ENCODE measurements at regions not wholly inside any gene's neighbourhood (a gene's known extent, or its start where the extent isn't known, plus 50 kb on each side); places are given as distances from the start of the nearest gene placed in this dataset.

DNA sequence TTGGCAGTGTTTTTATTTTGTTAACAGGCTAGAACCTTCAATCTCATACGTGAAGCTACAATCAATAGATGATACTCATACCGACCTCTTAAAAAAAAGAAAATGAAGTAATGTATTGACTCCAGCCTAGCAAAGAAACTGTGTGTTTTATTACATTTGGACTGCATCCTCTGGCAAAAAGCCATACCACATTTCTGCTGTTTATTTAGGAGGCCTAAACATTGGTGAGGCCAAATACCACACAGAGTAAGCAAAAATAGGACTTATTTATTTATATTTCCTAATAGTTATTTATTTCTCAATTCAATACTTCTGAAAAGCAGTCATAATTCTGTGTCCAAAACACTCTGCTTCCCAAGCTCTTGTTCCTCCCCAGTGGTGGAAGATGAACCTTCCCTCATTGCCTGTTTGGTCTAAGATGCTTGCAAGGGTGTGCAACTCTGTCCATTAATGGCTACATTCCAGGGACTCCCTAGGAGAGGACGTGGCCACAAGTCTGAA is 398.8 kb upstream of the KLF6 start:
- H3K27me3 ChIP-seq (ENCODE audit: insufficient read depth, poor library complexity, severe bottlenecking) = no peaks in the 10 kb centered on the region
- no peak for TF ChIP-seq SPI1 (IDR thresholded peaks at IDR 0.05; ENCODE audit: borderline replicate concordance, low read depth)
- no peak for TF ChIP-seq GABPA (IDR thresholded peaks at IDR 0.05; ENCODE audit: low read depth)
- TF ChIP-seq POLR2AphosphoS5 (IDR thresholded peaks at IDR 0.05; ENCODE audit: low read depth) = no peak
- TF ChIP-seq CTCF (IDR thresholded peaks at IDR 0.05; ENCODE audit: insufficient read depth, low read length) = no peak
- TF ChIP-seq, protein P1, sequence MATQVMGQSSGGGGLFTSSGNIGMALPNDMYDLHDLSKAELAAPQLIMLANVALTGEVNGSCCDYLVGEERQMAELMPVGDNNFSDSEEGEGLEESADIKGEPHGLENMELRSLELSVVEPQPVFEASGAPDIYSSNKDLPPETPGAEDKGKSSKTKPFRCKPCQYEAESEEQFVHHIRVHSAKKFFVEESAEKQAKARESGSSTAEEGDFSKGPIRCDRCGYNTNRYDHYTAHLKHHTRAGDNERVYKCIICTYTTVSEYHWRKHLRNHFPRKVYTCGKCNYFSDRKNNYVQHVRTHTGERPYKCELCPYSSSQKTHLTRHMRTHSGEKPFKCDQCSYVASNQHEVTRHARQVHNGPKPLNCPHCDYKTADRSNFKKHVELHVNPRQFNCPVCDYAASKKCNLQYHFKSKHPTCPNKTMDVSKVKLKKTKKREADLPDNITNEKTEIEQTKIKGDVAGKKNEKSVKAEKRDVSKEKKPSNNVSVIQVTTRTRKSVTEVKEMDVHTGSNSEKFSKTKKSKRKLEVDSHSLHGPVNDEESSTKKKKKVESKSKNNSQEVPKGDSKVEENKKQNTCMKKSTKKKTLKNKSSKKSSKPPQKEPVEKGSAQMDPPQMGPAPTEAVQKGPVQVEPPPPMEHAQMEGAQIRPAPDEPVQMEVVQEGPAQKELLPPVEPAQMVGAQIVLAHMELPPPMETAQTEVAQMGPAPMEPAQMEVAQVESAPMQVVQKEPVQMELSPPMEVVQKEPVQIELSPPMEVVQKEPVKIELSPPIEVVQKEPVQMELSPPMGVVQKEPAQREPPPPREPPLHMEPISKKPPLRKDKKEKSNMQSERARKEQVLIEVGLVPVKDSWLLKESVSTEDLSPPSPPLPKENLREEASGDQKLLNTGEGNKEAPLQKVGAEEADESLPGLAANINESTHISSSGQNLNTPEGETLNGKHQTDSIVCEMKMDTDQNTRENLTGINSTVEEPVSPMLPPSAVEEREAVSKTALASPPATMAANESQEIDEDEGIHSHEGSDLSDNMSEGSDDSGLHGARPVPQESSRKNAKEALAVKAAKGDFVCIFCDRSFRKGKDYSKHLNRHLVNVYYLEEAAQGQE (IDR thresholded peaks at IDR 0.05; ENCODE audit: insufficient replicate concordance, low read depth) = no peak
- H3K27ac ChIP-seq (replicated peaks) = no peak overlapping the region
- no peak for DNase-seq (ENCODE audit: low read depth in 1 of 2, low spot score in 1 of 2)
- H3K4me3 ChIP-seq (replicated peaks; ENCODE audit: insufficient read depth, low read length) = no peak overlapping the region

DNA sequence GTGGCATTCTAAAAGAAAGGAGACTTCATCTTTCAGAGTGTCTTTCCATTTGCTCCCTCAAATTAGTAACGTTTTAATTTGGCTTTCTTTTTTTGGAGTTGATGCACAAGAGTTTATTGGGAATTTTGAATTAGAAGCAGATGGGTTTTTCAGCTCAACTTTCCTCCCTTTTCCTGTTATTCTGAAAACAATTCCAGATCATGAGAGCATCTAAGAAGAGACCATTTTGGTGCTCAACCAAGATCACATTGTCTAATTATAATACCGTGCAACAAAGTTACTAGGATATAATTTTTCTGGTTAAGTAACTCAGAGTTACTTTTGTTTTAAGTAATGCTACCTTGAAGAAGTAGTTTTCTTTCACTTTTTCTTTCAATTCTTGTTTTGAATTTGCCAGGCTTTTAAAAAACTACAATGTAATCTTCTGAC is 396.6 kb upstream of the KLF6 start:
- H3K27me3 ChIP-seq (ENCODE audit: insufficient read depth, poor library complexity, severe bottlenecking) = no peaks in the 10 kb centered on the region
- TF ChIP-seq POLR2AphosphoS5 (IDR thresholded peaks at IDR 0.05; ENCODE audit: low read depth) (no peak), SPI1 (IDR thresholded peaks at IDR 0.05; ENCODE audit: borderline replicate concordance, low read depth) (no peak), GABPA (IDR thresholded peaks at IDR 0.05; ENCODE audit: low read depth) (no peak), CTCF (IDR thresholded peaks at IDR 0.05; ENCODE audit: insufficient read depth, low read length) (no peak)
- TF ChIP-seq, protein P1 (IDR thresholded peaks at IDR 0.05; ENCODE audit: insufficient replicate concordance, low read depth) = no peak
- no peak overlapping the region for H3K4me3 ChIP-seq (replicated peaks; ENCODE audit: insufficient read depth, low read length)
- no peak for DNase-seq (ENCODE audit: low read depth in 1 of 2, low spot score in 1 of 2)
- H3K27ac ChIP-seq (replicated peaks) = no peak overlapping the region

DNA sequence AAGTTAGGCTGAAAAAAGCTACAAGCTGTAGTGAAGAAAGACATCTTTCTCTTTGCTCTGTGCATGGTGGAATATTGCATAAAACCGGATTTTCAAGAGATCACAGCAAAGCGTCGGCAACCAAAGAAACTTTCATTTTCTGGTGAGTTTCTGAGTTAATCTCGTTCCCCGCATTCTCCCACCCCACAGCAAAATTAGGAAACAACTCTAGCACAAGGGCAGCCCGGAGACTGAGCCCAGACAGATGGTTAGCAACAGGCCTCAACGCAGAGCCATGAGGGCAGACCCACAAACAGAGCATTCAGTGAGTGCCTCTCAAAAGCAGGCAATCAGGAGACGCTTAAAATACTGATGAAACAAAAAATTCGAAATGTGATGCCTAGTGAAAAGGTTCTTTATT is 396.1 kb upstream of the KLF6 start:
- H3K4me3 ChIP-seq (replicated peaks; ENCODE audit: insufficient read depth, low read length) = no peak overlapping the region
- DNase-seq (ENCODE audit: low read depth in 1 of 2, low spot score in 1 of 2) = no peak
- TF ChIP-seq, protein P1 (IDR thresholded peaks at IDR 0.05; ENCODE audit: insufficient replicate concordance, low read depth) = no peak
- no peak for TF ChIP-seq SPI1 (IDR thresholded peaks at IDR 0.05; ENCODE audit: borderline replicate concordance, low read depth)

More for the DNA sequence above, 396.1 kb upstream of the KLF6 start:
- no peak overlapping the region for H3K27ac ChIP-seq (replicated peaks)
- no peaks in the 10 kb centered on the region for H3K27me3 ChIP-seq (ENCODE audit: insufficient read depth, poor library complexity, severe bottlenecking)
